ENCODE measurements at regions not wholly inside any gene's neighbourhood (a gene's known extent, or its start where the extent isn't known, plus 50 kb on each side); places are given as distances from the start of the nearest gene placed in this dataset.

DNA sequence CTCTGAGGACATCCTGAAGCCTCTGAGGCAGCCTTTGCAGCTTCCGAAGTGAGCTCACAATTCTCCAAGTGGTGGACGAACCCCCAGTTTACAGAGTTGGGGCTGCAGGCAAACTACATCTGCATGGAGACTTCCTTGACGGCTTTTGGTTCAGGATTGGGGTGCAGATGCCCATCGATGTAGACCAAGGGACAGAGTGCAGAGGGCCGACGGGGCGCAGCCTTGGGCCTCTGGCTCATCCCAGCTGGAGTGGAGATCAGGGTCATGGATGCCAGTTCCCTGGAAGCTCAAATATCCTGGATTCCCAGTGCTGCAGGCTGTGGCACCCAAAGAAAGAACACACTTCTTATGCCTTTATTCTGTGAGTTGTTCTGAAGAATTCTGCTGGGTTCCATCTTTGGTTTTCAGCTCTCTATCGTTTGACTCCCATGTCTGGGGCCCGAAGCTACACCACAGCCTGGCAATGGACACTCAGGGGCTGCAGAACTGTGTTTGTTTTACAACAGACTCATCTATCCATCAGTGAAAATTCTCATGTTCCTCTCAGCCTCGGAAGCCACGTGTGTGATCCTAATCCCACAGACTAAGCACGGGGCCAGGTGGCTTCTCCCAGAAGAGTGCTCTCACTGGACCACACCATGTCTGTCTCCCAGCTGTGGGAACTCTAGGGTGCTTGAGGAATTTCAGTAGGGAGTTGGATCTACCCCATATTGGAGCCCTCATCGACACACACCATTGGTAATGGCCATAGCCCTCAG is 414.1 kb upstream of the MYT1L start:
- H3K27me3 ChIP-seq (ENCODE audit: insufficient read depth, insufficient read length) = no peaks in the 10 kb centered on the region
- TF ChIP-seq YY1 (IDR thresholded peaks at IDR 0.05; ENCODE audit: insufficient read depth, insufficient read length) (no peak), ZNF274 (IDR thresholded peaks at IDR 0.05; ENCODE audit: low read depth, low read length) (no peak), SUZ12 (IDR thresholded peaks at IDR 0.05; ENCODE audit: extremely low read depth, insufficient read depth, insufficient read length) (no peak)
- no peaks in the 10 kb centered on the region for H3K9me3 ChIP-seq (ENCODE audit: insufficient read depth, low read length)
- no peaks in the 10 kb centered on the region for H3K36me3 ChIP-seq (ENCODE audit: insufficient read depth, insufficient read length, low read length)
- no peak for DNase-seq (ENCODE audit: low read depth, low spot score)
- peaks cover 6% of the 10 kb centered on the region for H3K4me1 ChIP-seq (ENCODE audit: insufficient read depth, insufficient read length)
- H3K9ac ChIP-seq (ENCODE audit: insufficient read length, low read depth) = no peak overlapping the region
- no peak overlapping the region for H3K4me3 ChIP-seq (ENCODE audit: insufficient read length, low read depth)

GRCh38 chr2:2744107-2744506 is 413.0 kb upstream of the MYT1L start:
- no peak overlapping the region for H3K9ac ChIP-seq (ENCODE audit: insufficient read length, low read depth)
- TF ChIP-seq YY1 (IDR thresholded peaks at IDR 0.05; ENCODE audit: insufficient read depth, insufficient read length) (no peak), ZNF274 (IDR thresholded peaks at IDR 0.05; ENCODE audit: low read depth, low read length) (no peak), SUZ12 (IDR thresholded peaks at IDR 0.05; ENCODE audit: extremely low read depth, insufficient read depth, insufficient read length) (no peak)
- no peak overlapping the region for H3K4me3 ChIP-seq (ENCODE audit: insufficient read length, low read depth)
- no peaks in the 10 kb centered on the region for H3K9me3 ChIP-seq (ENCODE audit: insufficient read depth, low read length)
- H3K27me3 ChIP-seq (ENCODE audit: insufficient read depth, insufficient read length) = no peaks in the 10 kb centered on the region
- no peaks in the 10 kb centered on the region for H3K36me3 ChIP-seq (ENCODE audit: insufficient read depth, insufficient read length, low read length)
- peaks cover 6% of the 10 kb centered on the region for H3K4me1 ChIP-seq (ENCODE audit: insufficient read depth, insufficient read length)
- DNase-seq (ENCODE audit: low read depth, low spot score) = no peak

DNA sequence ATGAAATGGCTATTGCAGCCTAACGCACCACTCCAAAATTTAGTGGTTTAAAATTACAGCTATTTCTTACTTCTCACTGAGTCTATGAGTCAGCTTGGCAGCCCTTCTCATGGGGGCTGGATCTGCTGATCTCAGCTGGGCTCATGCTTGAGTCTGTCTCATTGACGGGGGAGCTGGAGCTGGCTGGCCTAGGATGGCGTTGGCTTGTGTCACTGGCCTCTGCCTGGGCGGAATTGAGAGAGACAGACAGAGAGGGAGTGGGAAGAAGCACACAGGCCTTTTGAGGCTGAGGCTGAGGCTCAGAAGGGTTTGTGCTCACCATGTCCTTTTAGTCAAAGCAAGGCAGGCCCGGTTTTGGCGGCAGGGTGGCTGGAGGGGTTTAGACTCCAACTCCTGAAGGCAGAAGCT is 412.1 kb upstream of the MYT1L start:
- no peak for DNase-seq (ENCODE audit: low read depth, low spot score)
- TF ChIP-seq ZNF274 (IDR thresholded peaks at IDR 0.05; ENCODE audit: low read depth, low read length) = no peak
- TF ChIP-seq SUZ12 (IDR thresholded peaks at IDR 0.05; ENCODE audit: extremely low read depth, insufficient read depth, insufficient read length) = no peak
- no peak for TF ChIP-seq YY1 (IDR thresholded peaks at IDR 0.05; ENCODE audit: insufficient read depth, insufficient read length)
- Histone ChIP-seq H3K36me3 (ENCODE audit: insufficient read depth, insufficient read length, low read length) (no peaks in the 10 kb centered on the region), H3K4me3 (ENCODE audit: insufficient read length, low read depth) (no peak overlapping the region), H3K9me3 (ENCODE audit: insufficient read depth, low read length) (no peaks in the 10 kb centered on the region), H3K27me3 (ENCODE audit: insufficient read depth, insufficient read length) (no peaks in the 10 kb centered on the region), H3K4me1 (ENCODE audit: insufficient read depth, insufficient read length) (peaks cover 4% of the 10 kb centered on the region), H3K9ac (ENCODE audit: insufficient read length, low read depth) (no peak overlapping the region)

DNA sequence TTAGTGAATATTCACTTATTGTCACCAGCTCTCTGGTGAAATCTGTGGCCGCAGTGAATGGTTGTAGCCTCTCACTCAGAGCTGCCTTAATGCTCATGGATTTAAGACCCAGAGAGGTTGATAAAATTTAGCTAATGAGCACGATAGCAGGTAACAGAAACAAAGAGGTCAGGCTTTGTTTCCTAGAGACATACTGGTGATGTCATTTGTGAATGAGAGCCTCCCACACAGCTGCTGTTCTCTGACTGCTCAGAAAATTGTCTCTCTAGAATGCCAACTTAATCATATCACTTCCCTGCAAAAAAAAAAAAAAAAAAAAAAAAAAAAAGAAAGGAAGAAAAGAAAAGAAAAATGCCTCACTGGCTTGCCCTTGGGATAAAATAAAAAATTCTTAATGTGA is 411.7 kb upstream of the MYT1L start:
- Histone ChIP-seq H3K4me3 (ENCODE audit: insufficient read length, low read depth) (no peak overlapping the region), H3K9ac (ENCODE audit: insufficient read length, low read depth) (no peak overlapping the region), H3K4me1 (ENCODE audit: insufficient read depth, insufficient read length) (peaks cover 4% of the 10 kb centered on the region), H3K36me3 (ENCODE audit: insufficient read depth, insufficient read length, low read length) (no peaks in the 10 kb centered on the region), H3K27me3 (ENCODE audit: insufficient read depth, insufficient read length) (no peaks in the 10 kb centered on the region), H3K9me3 (ENCODE audit: insufficient read depth, low read length) (no peaks in the 10 kb centered on the region)
- TF ChIP-seq ZNF274 (IDR thresholded peaks at IDR 0.05; ENCODE audit: low read depth, low read length) = no peak
- TF ChIP-seq YY1 (IDR thresholded peaks at IDR 0.05; ENCODE audit: insufficient read depth, insufficient read length) = no peak
- TF ChIP-seq SUZ12 (IDR thresholded peaks at IDR 0.05; ENCODE audit: extremely low read depth, insufficient read depth, insufficient read length) = no peak
- DNase-seq (ENCODE audit: low read depth, low spot score) = no peak

GRCh38 chr2:2740238-2740775 is 409.2 kb upstream of the MYT1L start:
- Histone ChIP-seq H3K36me3 (ENCODE audit: insufficient read depth, insufficient read length, low read length) (no peaks in the 10 kb centered on the region), H3K9me3 (ENCODE audit: insufficient read depth, low read length) (no peaks in the 10 kb centered on the region), H3K4me3 (ENCODE audit: insufficient read length, low read depth) (no peak overlapping the region), H3K9ac (ENCODE audit: insufficient read length, low read depth) (no peak overlapping the region), H3K4me1 (ENCODE audit: insufficient read depth, insufficient read length) (peaks cover 4% of the 10 kb centered on the region), H3K27me3 (ENCODE audit: insufficient read depth, insufficient read length) (no peaks in the 10 kb centered on the region)
- DNase-seq (ENCODE audit: low read depth, low spot score) = no peak
- TF ChIP-seq ZNF274 (IDR thresholded peaks at IDR 0.05; ENCODE audit: low read depth, low read length) (no peak), YY1 (IDR thresholded peaks at IDR 0.05; ENCODE audit: insufficient read depth, insufficient read length) (no peak), SUZ12 (IDR thresholded peaks at IDR 0.05; ENCODE audit: extremely low read depth, insufficient read depth, insufficient read length) (no peak)

- Histone ChIP-seq H3K9ac (ENCODE audit: insufficient read length, low read depth) (no peak overlapping the region), H3K27me3 (ENCODE audit: insufficient read depth, insufficient read length) (no peaks in the 10 kb centered on the region), H3K9me3 (ENCODE audit: insufficient read depth, low read length) (no peaks in the 10 kb centered on the region), H3K4me3 (ENCODE audit: insufficient read length, low read depth) (no peak overlapping the region), H3K36me3 (ENCODE audit: insufficient read depth, insufficient read length, low read length) (no peaks in the 10 kb centered on the region), H3K4me1 (ENCODE audit: insufficient read depth, insufficient read length) (peaks cover 4% of the 10 kb centered on the region)
- TF ChIP-seq YY1 (IDR thresholded peaks at IDR 0.05; ENCODE audit: insufficient read depth, insufficient read length) (no peak), ZNF274 (IDR thresholded peaks at IDR 0.05; ENCODE audit: low read depth, low read length) (no peak), SUZ12 (IDR thresholded peaks at IDR 0.05; ENCODE audit: extremely low read depth, insufficient read depth, insufficient read length) (no peak)
- no peak for DNase-seq (ENCODE audit: low read depth, low spot score)
These were observed 408.2 kb upstream of the MYT1L start for GRCh38 chr2:2739231-2739795.

DNA sequence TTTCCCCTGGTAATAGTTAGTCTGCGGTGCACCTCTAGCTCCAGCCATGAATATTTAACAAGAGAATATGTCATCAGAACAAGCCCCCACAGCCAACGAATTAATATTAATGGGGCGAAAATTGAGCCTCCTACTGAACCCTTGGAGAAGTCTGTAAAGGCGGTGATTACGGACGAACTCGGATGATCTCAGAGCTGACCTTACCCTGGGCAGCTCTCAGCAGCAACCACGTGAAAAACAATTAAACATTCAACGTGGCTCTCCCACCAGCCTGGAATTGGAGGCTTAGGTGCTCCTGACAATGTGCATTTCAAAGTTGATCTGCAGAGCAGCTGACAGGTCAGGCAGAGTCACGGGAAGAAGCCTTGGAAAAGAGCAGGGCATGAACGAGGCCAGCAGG is 407.6 kb upstream of the MYT1L start:
- no peaks in the 10 kb centered on the region for H3K36me3 ChIP-seq (ENCODE audit: insufficient read depth, insufficient read length, low read length)
- no peak overlapping the region for H3K9ac ChIP-seq (ENCODE audit: insufficient read length, low read depth)
- no peak for TF ChIP-seq SUZ12 (IDR thresholded peaks at IDR 0.05; ENCODE audit: extremely low read depth, insufficient read depth, insufficient read length)
- TF ChIP-seq YY1 (IDR thresholded peaks at IDR 0.05; ENCODE audit: insufficient read depth, insufficient read length) = no peak
- no peak for TF ChIP-seq ZNF274 (IDR thresholded peaks at IDR 0.05; ENCODE audit: low read depth, low read length)
- H3K27me3 ChIP-seq (ENCODE audit: insufficient read depth, insufficient read length) = no peaks in the 10 kb centered on the region
- no peak overlapping the region for H3K4me3 ChIP-seq (ENCODE audit: insufficient read length, low read depth)
- H3K9me3 ChIP-seq (ENCODE audit: insufficient read depth, low read length) = no peaks in the 10 kb centered on the region
- H3K4me1 ChIP-seq (ENCODE audit: insufficient read depth, insufficient read length) = peaks cover 4% of the 10 kb centered on the region
- DNase-seq (ENCODE audit: low read depth, low spot score) = no peak

Measured in NT2/D1 (cell line).